ENCODE measurements at regions not wholly inside any gene's neighbourhood (a gene's known extent, or its start where the extent isn't known, plus 50 kb on each side); places are given as distances from the start of the nearest gene placed in this dataset.

DNA sequence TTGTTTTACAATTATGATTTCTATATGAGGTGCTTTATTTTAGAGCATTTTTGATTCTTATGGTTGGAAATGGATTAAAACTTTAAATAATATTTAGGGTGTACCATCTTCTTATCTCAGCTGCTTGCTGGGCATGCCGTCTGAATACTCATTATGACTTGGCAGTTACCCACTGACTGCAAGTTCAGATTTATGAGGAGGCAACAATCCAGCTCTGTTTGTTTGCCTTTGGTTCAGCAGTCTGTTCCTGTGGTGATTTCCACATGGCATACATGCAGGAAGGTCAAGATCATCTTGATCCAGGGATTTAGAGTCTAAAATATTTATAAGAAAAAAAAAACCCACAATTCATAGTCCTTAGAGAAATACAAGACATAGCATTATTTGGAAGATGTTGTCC, 1254.5 kb upstream of the NUDT12 start:
- H3K4me1 ChIP-seq (ENCODE audit: control insufficient read depth, extremely low read depth, insufficient read depth, low read length), result no peaks in the 10 kb centered on the region
- DNase-seq (ENCODE audit: low read depth, low spot score), result no peak
- dilution Hi-C loops (cut with MboI; ENCODE audit: extremely low pct_ligation_motif_present, low sequenced_read_pairs), result no loop called here

DNA sequence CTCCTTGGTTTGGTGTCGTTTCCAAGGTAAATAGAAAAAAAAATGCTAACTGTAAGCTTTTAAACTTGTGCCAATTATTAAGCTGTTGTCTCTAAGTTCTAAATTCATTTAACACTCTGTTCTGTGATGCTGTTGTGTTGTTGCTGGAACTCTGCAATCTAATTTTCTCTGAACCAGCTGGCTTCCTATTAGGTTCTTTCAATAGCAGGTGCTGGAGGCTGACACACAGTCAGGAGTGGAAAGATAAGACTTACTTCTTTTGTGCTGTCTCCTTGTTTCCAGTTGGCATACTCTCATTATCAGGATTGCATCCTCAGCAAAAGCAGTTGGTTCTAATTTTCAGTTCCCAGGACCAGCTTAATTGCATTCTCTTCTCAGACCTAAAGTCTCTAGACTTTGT, 1252.6 kb upstream of the NUDT12 start:
- H3K4me2 ChIP-seq (ENCODE audit: control insufficient read depth, extremely low read depth, insufficient read depth, low read depth, low read length), result no peak overlapping the region
- no peaks in the 10 kb centered on the region for H4K20me1 ChIP-seq (ENCODE audit: control insufficient read depth, extremely low read depth, insufficient read depth, low read length)
- H3K4me3 ChIP-seq (ENCODE audit: control insufficient read depth in 2 of 3, extremely low read depth in 1 of 3, insufficient read depth in 2 of 3, low read depth in 1 of 3, low read length in 3 of 3), result no peak overlapping the region
- DNase-seq (ENCODE audit: low read depth, low spot score) (no peak), FAIRE-seq (no peak)
- no peak overlapping the region for H3K9ac ChIP-seq (ENCODE audit: control insufficient read depth, extremely low read depth, insufficient read depth, low read length)
- no peaks in the 10 kb centered on the region for H3K36me3 ChIP-seq (ENCODE audit: control insufficient read depth in 2 of 2, extremely low read depth in 1 of 2, insufficient read depth in 2 of 2, low read length in 2 of 2)
- H3K9me1 ChIP-seq (ENCODE audit: control insufficient read depth, extremely low read depth, insufficient read depth, low read length), result no peaks in the 10 kb centered on the region
- no peak overlapping the region for H2AFZ ChIP-seq (ENCODE audit: control insufficient read depth, low read length)
- no peaks in the 10 kb centered on the region for H3K27me3 ChIP-seq (ENCODE audit: control insufficient read depth, extremely low read depth, insufficient read depth, low read length)
- H3K27ac ChIP-seq (ENCODE audit: control insufficient read depth, insufficient read depth, low read length), result no peak overlapping the region
- H3K9me3 ChIP-seq (ENCODE audit: control insufficient read depth, low read depth, low read length), result no peaks in the 10 kb centered on the region
- no peaks in the 10 kb centered on the region for H3K79me2 ChIP-seq (ENCODE audit: control insufficient read depth, insufficient read depth, low read length)
- TF ChIP-seq, protein P1, sequence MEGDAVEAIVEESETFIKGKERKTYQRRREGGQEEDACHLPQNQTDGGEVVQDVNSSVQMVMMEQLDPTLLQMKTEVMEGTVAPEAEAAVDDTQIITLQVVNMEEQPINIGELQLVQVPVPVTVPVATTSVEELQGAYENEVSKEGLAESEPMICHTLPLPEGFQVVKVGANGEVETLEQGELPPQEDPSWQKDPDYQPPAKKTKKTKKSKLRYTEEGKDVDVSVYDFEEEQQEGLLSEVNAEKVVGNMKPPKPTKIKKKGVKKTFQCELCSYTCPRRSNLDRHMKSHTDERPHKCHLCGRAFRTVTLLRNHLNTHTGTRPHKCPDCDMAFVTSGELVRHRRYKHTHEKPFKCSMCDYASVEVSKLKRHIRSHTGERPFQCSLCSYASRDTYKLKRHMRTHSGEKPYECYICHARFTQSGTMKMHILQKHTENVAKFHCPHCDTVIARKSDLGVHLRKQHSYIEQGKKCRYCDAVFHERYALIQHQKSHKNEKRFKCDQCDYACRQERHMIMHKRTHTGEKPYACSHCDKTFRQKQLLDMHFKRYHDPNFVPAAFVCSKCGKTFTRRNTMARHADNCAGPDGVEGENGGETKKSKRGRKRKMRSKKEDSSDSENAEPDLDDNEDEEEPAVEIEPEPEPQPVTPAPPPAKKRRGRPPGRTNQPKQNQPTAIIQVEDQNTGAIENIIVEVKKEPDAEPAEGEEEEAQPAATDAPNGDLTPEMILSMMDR (optimal IDR thresholded peaks at IDR 0.05 in 1 of 3, IDR thresholded peaks at IDR 0.05 in 1 of 3, conservative IDR thresholded peaks at IDR 0.05 in 1 of 3; ENCODE audit: extremely low read depth in 1 of 3, insufficient read depth in 2 of 3, low read length in 3 of 3), result no peak
- no peak for TF ChIP-seq EZH2 (IDR thresholded peaks at IDR 0.05; ENCODE audit: low read length)
- H3K4me1 ChIP-seq (ENCODE audit: control insufficient read depth, extremely low read depth, insufficient read depth, low read length), result no peaks in the 10 kb centered on the region
- dilution Hi-C loops (cut with MboI; ENCODE audit: extremely low pct_ligation_motif_present, low sequenced_read_pairs), result no loop called here

More for the DNA sequence above, 1254.5 kb upstream of the NUDT12 start:
- H3K4me2 ChIP-seq (ENCODE audit: control insufficient read depth, extremely low read depth, insufficient read depth, low read depth, low read length), result no peak overlapping the region
- TF ChIP-seq, protein P1 (optimal IDR thresholded peaks at IDR 0.05 in 1 of 3, IDR thresholded peaks at IDR 0.05 in 1 of 3, conservative IDR thresholded peaks at IDR 0.05 in 1 of 3; ENCODE audit: extremely low read depth in 1 of 3, insufficient read depth in 2 of 3, low read length in 3 of 3), result no peak
- TF ChIP-seq EZH2 (IDR thresholded peaks at IDR 0.05; ENCODE audit: low read length), result no peak
- H3K36me3 ChIP-seq (ENCODE audit: control insufficient read depth in 2 of 2, extremely low read depth in 1 of 2, insufficient read depth in 2 of 2, low read length in 2 of 2), result no peaks in the 10 kb centered on the region
- no peak overlapping the region for H3K27ac ChIP-seq (ENCODE audit: control insufficient read depth, insufficient read depth, low read length)
- no peak overlapping the region for H2AFZ ChIP-seq (ENCODE audit: control insufficient read depth, low read length)
- H3K27me3 ChIP-seq (ENCODE audit: control insufficient read depth, extremely low read depth, insufficient read depth, low read length), result no peaks in the 10 kb centered on the region
- no peaks in the 10 kb centered on the region for H3K9me3 ChIP-seq (ENCODE audit: control insufficient read depth, low read depth, low read length)
- no peaks in the 10 kb centered on the region for H4K20me1 ChIP-seq (ENCODE audit: control insufficient read depth, extremely low read depth, insufficient read depth, low read length)
- no peak overlapping the region for H3K4me3 ChIP-seq (ENCODE audit: control insufficient read depth in 2 of 3, extremely low read depth in 1 of 3, insufficient read depth in 2 of 3, low read depth in 1 of 3, low read length in 3 of 3)
- no peak for FAIRE-seq
- no peaks in the 10 kb centered on the region for H3K79me2 ChIP-seq (ENCODE audit: control insufficient read depth, insufficient read depth, low read length)
- H3K9ac ChIP-seq (ENCODE audit: control insufficient read depth, extremely low read depth, insufficient read depth, low read length), result no peak overlapping the region
- H3K9me1 ChIP-seq (ENCODE audit: control insufficient read depth, extremely low read depth, insufficient read depth, low read length), result no peaks in the 10 kb centered on the region
